Muscle layer of duodenum (tissue), 2 donors: ENCODE measurements at regions not wholly inside any gene's neighbourhood (a gene's known extent, or its start where the extent isn't known, plus 50 kb on each side); places are given as distances from the start of the nearest gene placed in this dataset.
"Not testable (repeated sequence)": the region's sequence is repeated elsewhere in the genome, so short reads cannot be mapped to it uniquely, and the experiment has no call there.

Experiments
- H3K27ac ChIP-seq: one replicate; pipeline ENCODE4 v1.7.0; 2013; ENCODE audit warnings: mild to moderate bottlenecking, low read length
- H3K27me3 ChIP-seq: one replicate; pipeline ENCODE4 v1.7.0; 2013; ENCODE audit warnings: low read depth, mild to moderate bottlenecking, control low read depth, low read length
- H3K36me3 ChIP-seq, 2 donors: one replicate each; pipeline ENCODE4 v1.7.0; 2013; ENCODE audit warnings: low read length in 2 of 2, control low read depth in 1 of 2, mild to moderate bottlenecking in 1 of 2; ENCODE audit not compliant: insufficient read depth in 2 of 2, control insufficient read depth in 1 of 2
- H3K4me1 ChIP-seq, 2 donors: one replicate each; pipeline ENCODE4 v1.7.0; 2013; ENCODE audit warnings: low read length in 2 of 2, mild to moderate bottlenecking in 2 of 2, control low read depth in 1 of 2, moderate library complexity in 1 of 2; ENCODE audit not compliant: insufficient read depth in 2 of 2, control insufficient read depth in 1 of 2
- H3K4me3 ChIP-seq, 2 donors: one replicate each; pipeline ENCODE4 v1.7.0; 2013; ENCODE audit warnings: low read length in 2 of 2, low read depth in 1 of 2, mild to moderate bottlenecking in 1 of 2
- H3K9me3 ChIP-seq, 2 donors: one replicate each; pipeline ENCODE4 v1.7.0; 2013; ENCODE audit warnings: low read length in 2 of 2, control low read depth in 1 of 2, mild to moderate bottlenecking in 1 of 2; ENCODE audit not compliant: control insufficient read depth in 1 of 2
- donor health status: healthy.

GRCh38 chr21:24470852-24471251, 1136.4 kb downstream of the MRPL39 start:
- H3K4me1 ChIP-seq: no peaks in the 10 kb centered on the region
- H3K36me3 ChIP-seq: no peaks in the 10 kb centered on the region
- no peak overlapping the region for H3K27ac ChIP-seq
- H3K9me3 ChIP-seq: no peaks in the 10 kb centered on the region
- no peak overlapping the region for H3K4me3 ChIP-seq
- no peaks in the 10 kb centered on the region for H3K27me3 ChIP-seq

- Histone ChIP-seq H3K27ac (no peak overlapping the region), H3K36me3 (no peaks in the 10 kb centered on the region), H3K9me3 (no peaks in the 10 kb centered on the region), H3K4me3 (no peak overlapping the region), H3K27me3 (no peaks in the 10 kb centered on the region), H3K4me1 (no peaks in the 10 kb centered on the region)
Observed at GRCh38 chr21:24456358-24456757, 1150.9 kb downstream of the MRPL39 start.

GRCh38 chr21:24450119-24450518, 1157.2 kb downstream of the MRPL39 start:
- Histone ChIP-seq H3K4me3 (no peak overlapping the region), H3K36me3 (no peaks in the 10 kb centered on the region), H3K27me3 (no peaks in the 10 kb centered on the region), H3K4me1 (no peaks in the 10 kb centered on the region), H3K27ac (no peak overlapping the region), H3K9me3 (no peaks in the 10 kb centered on the region)

- H3K4me3 ChIP-seq: no peak overlapping the region
- no peaks in the 10 kb centered on the region for H3K9me3 ChIP-seq
- H3K36me3 ChIP-seq: no peaks in the 10 kb centered on the region
- H3K4me1 ChIP-seq: no peaks in the 10 kb centered on the region
- H3K27ac ChIP-seq: no peak overlapping the region
- no peaks in the 10 kb centered on the region for H3K27me3 ChIP-seq
Observed at GRCh38 chr21:24445517-24445916, 1161.8 kb downstream of the MRPL39 start.

GRCh38 chr21:24444736-24445135, 1162.5 kb downstream of the MRPL39 start:
- Histone ChIP-seq H3K4me3 (no peak overlapping the region), H3K27ac (no peak overlapping the region), H3K9me3 (no peaks in the 10 kb centered on the region), H3K36me3 (no peaks in the 10 kb centered on the region), H3K4me1 (no peaks in the 10 kb centered on the region), H3K27me3 (no peaks in the 10 kb centered on the region)

- no peak overlapping the region for H3K4me3 ChIP-seq
- H3K4me1 ChIP-seq: no peaks in the 10 kb centered on the region
- H3K27me3 ChIP-seq: no peaks in the 10 kb centered on the region
- peaks cover 0 to 4% of the 10 kb centered on the region in 2 donors for H3K9me3 ChIP-seq
- no peaks in the 10 kb centered on the region for H3K36me3 ChIP-seq
- H3K27ac ChIP-seq: no peak overlapping the region
Observed at GRCh38 chr21:24436236-24436635, 1171.0 kb downstream of the MRPL39 start.

GRCh38 chr21:24428591-24429199, 1178.6 kb downstream of the MRPL39 start:
- no peak overlapping the region for H3K27ac ChIP-seq
- no peaks in the 10 kb centered on the region for H3K27me3 ChIP-seq
- H3K36me3 ChIP-seq: no peaks in the 10 kb centered on the region
- no peaks in the 10 kb centered on the region for H3K9me3 ChIP-seq
- H3K4me1 ChIP-seq: no peaks in the 10 kb centered on the region
- H3K4me3 ChIP-seq: peak overlapping the region in 1 of 2 donors; percentile 31

- H3K9me3 ChIP-seq: peaks cover 0 to 4% of the 10 kb centered on the region in 2 donors
- no peaks in the 10 kb centered on the region for H3K4me1 ChIP-seq
- no peak overlapping the region for H3K27ac ChIP-seq
Observed at GRCh38 chr21:24424776-24425175, 1182.5 kb downstream of the MRPL39 start.

GRCh38 chr21:24423546-24423945, 1183.7 kb downstream of the MRPL39 start:
- no peaks in the 10 kb centered on the region for H3K27me3 ChIP-seq
- no peak overlapping the region for H3K27ac ChIP-seq
- H3K4me1 ChIP-seq: no peaks in the 10 kb centered on the region
- no peaks in the 10 kb centered on the region for H3K36me3 ChIP-seq
- no peak overlapping the region for H3K4me3 ChIP-seq
- peaks cover 0 to 15% of the 10 kb centered on the region in 2 donors for H3K9me3 ChIP-seq

More at GRCh38 chr21:24424776-24425175, 1182.5 kb downstream of the MRPL39 start:
- Histone ChIP-seq H3K4me3 (no peak overlapping the region), H3K27me3 (no peaks in the 10 kb centered on the region), H3K36me3 (no peaks in the 10 kb centered on the region)

GRCh38 chr21:24420689-24421088, 1186.6 kb downstream of the MRPL39 start:
- Histone ChIP-seq H3K4me1 (no peaks in the 10 kb centered on the region), H3K27ac (no peak overlapping the region), H3K36me3 (no peaks in the 10 kb centered on the region), H3K4me3 (no peak overlapping the region), H3K27me3 (no peaks in the 10 kb centered on the region), H3K9me3 (peaks cover 0 to 16% of the 10 kb centered on the region in 2 donors)

- peaks cover 0 to 16% of the 10 kb centered on the region in 2 donors for H3K9me3 ChIP-seq
- H3K4me3 ChIP-seq, H3K27me3 ChIP-seq: not testable (repeated sequence)
Observed at GRCh38 chr21:24419641-24420040, 1187.6 kb downstream of the MRPL39 start.

GRCh38 chr21:24418671-24419070, 1188.6 kb downstream of the MRPL39 start:
- no peaks in the 10 kb centered on the region for H3K36me3 ChIP-seq
- H3K27me3 ChIP-seq: no peaks in the 10 kb centered on the region
- H3K4me3 ChIP-seq: no peak overlapping the region
- no peaks in the 10 kb centered on the region for H3K4me1 ChIP-seq
- H3K27ac ChIP-seq: no peak overlapping the region
- peaks cover 0 to 16% of the 10 kb centered on the region in 2 donors for H3K9me3 ChIP-seq

More at GRCh38 chr21:24419641-24420040, 1187.6 kb downstream of the MRPL39 start:
- not testable (repeated sequence) for H3K27ac ChIP-seq, H3K36me3 ChIP-seq, H3K4me1 ChIP-seq
